HG03039 (cell line): ENCODE measurements at regions not wholly inside any gene's neighbourhood (a gene's known extent, or its start where the extent isn't known, plus 50 kb on each side); places are given as distances from the start of the nearest gene placed in this dataset.

Source experiments
- ATAC-seq: cut with Tn5 transposase; IDR thresholded peaks from one replicate; pipeline ENCODE4 v1.9.1; 2021; ENCODE audit warnings: mild to moderate bottlenecking, moderate library complexity; ENCODE audit not compliant: unreplicated experiment

DNA sequence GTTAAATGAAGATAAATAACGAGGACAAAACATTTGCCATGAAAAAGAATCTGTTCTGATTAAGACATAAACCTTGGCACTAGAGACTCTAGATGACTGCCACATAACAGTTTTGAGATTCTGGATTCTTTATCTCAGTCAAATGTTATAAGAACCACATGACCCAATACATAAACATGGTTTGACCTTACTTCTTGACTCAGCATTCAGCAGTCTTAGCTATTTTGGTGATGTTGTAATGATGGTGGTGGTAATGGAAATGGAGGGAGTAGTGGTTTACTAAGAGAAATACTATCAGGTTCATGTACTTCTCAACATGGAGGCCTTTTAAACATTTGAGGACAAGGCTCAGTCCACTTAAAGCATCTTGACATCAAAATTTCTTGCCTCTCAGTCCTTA lies 925.4 kb downstream of the CDH11 start:
- no peak for ATAC-seq

DNA sequence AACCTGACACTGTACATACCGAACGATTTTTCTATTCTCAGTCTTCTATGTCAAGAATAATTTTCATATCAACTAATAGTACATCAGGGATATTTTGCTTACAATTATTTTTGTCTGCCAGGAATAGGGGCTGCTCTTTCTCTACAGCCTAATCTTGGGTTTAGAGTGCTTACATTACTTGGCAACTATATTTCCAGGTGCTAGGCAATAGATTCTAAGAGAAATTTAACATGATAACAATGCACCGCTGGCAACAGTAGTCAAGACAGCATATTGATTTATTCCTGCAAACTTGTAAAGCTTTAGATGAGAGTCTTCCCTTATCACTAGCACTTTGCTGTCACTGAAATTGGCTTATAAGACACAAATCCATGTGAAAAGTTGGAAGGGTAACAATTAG lies 935.9 kb downstream of the CDH11 start:
- no peak for ATAC-seq

DNA sequence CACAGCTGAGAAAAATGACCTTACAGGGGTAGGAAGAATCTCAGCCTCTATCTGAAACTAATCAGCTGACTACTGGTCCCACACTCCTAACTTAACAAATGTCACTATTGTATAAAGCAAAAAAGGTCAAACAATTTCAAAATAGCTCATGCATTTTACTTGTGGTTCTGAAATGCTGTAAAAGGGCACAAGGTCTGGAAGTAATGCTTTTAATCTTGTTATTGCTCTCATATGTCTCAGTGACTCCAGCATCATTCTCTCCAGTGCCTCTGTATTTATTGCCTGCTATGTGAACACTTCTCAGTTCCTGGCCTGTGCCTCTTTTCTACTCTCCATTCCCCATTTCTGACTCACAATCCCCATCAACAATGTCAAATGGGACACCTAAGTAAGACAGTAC lies 937.7 kb downstream of the CDH11 start:
- ATAC-seq, result no peak

DNA sequence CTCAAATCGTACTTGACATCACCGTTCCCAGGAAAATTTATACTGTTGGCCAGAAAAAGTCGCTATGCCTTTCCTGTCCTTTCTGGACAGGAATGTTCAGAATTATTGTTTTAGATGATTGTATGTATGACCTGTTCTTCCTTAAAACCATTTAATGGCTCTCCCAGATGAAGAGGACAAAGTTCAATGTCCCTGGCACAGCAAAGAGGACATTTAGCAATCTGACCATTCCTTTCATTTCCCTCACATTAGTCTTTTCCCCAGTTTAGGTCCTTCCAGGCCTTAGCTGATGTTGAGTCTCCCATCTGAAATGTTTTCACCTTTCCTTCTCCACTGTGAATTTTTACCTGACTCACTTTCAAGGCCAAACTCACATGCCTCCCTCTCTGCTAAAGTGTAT lies 938.9 kb downstream of the CDH11 start:
- no peak for ATAC-seq

DNA sequence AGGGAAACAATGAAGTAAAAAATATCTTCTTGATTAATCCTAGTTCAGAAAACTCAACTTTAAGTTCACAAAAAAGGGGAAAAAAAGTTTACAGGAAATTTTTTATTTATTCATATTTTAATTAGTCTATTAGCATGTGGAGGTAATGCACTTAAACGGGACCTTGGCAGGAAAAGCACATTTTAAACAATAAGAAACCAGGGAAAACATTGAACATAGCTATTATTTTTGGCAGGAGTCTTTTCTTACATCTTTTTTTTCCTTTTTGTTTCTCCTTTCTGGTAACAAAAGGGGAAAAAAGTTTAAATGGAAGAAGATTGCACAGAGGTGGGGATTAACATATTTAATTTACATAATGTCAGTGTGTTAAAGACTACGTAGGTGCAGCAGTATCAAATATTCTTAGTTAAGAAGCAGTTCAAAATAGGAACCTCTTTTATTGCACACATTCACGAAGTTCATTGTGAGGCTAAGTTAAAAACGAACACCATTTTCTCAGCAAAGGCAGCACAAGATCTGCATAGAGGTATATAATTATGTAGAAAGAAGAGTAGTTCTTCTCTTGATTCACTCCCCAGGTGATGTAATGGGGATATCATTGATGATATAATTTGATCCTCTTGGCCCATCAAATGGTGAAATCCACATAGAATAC lies 940.5 kb downstream of the CDH11 start:
- no peak for ATAC-seq

DNA sequence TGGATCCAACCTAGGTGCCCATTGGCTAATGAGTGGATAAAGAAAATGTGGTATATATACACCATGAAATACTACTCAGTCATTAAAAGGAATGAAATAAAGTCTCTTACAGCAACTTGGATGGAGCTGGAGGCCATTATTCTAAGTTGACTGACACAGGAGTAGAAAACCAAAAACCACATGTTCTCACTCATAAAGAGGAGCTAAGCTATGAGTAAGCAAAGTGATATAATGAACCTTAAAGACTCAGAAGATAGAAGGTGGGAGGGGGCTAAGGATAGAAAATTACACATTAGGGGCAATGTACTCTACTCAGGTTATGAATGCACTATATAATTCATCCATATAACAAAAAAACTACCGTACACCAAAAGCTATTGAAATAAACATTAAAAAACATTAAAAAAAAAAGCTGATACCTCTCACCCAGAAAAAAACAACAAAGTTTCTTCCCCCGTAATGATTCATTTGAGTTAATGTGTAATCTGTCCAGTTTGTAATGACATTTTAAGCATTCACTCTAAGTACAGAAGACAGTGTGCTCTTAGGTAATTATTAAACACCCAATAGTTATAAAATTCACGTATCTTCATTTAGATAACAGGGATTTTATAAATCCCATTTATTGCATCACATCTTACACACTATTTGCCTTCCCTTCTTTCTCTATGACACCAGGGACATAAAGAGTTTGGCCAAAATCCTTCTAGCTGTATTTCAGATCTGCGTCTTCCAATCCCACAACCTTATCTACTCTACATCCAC lies 941.5 kb downstream of the CDH11 start:
- no peak for ATAC-seq

DNA sequence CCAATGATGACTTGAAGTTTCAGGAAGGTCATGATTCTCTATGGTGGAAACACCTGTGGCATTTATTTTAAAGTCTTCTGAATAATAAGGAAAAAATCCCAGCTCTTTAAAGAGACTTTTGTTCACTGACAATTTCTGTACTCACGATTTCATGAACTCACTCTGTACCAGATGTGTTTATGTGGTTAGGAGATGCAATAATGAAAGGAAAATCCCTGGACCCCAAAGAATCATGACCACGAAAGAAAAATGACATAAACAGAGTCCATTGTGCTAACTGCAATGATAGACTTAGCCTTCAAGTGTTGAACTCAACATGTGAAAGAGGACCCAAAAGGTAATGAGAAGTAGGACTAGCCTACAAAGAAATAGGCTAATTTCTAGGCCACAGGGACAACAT lies 947.5 kb downstream of the CDH11 start:
- no peak for ATAC-seq

DNA sequence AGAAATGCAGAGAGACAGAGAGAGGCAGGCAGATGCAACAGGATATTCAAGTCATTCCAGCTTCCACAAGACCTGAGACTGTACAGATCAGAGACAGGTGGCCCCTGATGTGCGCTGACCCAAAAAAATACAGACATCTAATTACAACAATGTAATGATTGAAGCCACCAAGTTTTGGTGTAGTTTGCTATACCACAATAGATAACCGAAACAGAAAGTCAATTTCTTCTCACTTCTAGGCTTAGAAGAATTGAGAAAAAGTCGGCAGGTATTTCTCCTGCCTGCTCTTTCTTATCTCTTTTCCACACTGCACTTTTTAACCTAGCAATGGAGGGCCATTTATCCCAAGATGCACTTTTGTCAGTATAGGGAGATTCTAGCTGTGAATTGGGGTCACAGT lies 949.2 kb downstream of the CDH11 start:
- ATAC-seq, result no peak

DNA sequence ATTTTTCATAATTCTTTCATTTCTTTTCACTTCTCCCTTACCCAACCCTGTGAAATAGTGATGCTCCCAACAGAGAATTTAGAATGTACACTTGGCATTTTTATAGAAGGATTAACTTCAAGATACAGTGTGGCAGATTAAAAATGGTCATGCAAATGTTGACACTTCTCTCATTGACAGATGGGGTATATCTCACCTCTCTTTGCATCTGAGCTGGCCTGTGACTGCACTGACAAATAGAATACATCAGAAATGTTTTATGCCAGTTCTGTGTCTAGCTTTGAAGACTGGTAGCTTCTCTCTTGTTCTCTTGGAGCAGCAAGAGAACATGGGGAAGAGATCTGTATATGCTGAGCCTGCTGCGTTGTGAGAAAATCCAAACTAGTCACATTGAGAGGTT lies 949.6 kb downstream of the CDH11 start:
- ATAC-seq, result no peak

DNA sequence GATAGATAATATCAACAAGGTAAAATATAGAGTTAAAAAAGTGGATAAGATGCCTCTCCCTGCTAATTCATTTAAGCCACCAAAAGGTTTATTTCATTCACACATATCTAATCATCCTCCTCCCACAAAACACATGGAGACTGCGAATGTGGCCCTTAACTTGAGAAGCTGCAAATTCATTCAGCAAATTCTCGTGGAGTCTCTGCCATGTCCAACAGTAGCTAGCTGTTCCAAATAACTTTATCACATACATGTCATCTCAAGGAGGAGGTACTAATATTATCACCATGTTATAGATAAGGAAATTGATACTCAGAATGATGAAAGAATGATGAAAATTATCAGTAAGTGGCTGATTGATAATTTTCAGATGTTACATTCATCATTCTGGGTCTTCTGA lies 950.2 kb downstream of the CDH11 start:
- no peak for ATAC-seq

DNA sequence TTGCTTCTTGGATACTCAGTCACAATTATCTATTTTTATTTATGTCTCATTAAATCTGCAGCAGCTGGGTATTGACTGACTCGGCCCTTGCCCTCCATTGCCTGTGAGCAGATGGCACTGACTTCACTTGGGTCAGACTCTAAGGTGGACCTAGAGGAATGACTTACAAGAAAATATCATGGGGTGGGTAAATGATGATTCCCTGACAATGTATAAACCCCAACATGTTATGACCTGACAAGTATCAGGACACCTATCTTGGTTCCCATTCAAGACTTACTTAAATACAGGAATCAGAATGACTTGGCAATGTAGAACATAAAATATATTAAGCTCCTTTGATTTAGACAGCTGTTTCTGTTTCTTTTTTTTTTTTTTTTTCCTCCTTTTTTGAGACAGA lies 953.5 kb downstream of the CDH11 start:
- ATAC-seq, result no peak

DNA sequence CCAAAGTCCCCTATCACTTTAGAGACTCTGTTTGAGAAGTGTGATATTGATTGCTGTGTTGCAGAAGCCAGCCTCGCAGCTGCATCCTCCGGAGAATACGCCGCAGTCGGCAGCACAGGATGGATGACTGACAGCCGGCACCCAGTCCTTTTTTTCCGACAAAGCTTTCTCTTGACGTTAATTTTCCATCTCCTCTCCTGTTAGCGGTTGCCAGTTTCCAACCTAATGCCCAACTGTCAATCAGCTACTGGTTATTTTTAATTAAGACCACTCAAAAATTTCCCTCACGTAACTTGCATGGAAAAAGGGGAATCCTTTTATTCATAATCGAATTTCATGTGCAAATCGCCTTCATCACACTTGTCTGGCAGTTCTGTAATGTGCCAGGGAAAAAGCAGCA lies 953.9 kb downstream of the CDH11 start:
- no peak for ATAC-seq

DNA sequence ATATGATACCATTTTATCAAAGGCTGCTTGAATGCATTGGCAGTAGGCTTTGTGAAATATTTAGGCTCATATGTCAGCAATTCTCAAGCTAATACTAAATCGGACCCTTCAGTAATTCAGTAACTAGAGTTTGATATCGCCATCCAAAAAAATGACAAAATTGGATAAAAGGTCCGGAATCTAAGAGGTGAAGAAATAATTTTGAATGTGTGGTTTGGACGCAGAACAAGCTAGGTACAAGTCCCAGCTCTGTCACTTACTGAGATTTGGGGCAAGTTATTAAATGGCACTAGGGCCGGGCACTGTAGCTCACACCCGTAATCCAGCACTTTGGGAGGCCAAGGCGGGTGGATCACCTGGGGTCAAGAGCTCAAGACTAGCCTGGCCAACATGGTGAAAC lies 956.5 kb downstream of the CDH11 start:
- no peak for ATAC-seq

DNA sequence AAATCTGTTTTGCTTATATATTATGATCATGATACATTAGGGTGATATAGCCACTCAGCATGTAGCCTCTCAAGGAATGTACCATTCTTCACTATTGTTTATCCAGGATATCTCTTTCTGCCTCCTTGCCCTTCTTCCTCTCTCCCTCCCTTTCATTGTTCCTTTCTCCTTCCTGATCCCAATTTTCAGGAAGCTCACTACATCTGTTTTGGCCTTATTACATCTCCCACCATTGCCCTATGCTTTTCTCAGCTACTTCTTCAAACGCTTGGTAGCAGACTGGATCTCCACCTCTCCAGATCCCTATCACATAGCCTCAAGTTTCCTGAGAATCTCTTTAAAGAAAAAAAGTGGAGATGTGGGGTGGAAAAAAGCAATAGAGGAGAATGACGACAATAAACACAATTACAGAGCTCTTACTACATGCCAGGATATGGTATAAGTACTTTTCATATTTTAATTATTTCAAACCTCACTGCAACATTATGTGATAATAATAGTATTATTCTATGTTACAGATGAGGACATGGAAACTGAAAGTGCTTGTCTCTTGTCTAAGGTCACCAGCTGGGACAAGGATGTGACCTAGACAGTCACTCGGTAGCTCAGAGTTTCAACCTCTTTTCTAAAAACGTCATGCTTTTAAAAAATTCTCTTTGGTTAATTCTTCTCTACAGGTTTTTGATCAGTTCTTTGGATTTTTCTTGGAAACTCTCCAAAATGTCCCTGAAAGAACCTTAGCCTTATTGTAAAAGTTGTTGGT lies 959.1 kb downstream of the CDH11 start:
- ATAC-seq, result no peak

DNA sequence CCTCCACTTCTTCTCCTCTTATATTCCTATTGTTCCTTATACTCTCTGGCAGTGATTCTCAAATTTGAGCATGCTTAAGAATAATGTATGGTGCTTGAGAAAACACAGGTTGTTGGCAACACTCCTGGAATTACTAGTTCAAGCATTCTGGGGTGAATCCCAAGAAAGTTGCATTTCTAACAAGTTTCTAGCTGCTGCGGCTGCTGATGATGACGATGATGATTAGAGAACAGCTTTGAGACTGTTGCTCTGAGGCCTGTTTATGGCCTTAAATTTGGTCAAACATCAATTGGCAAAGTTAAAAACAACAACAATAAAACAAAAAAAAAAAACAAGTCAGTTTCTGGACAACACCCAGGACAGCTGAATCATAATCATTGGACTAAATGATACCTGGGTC lies 961.9 kb downstream of the CDH11 start:
- no peak for ATAC-seq

DNA sequence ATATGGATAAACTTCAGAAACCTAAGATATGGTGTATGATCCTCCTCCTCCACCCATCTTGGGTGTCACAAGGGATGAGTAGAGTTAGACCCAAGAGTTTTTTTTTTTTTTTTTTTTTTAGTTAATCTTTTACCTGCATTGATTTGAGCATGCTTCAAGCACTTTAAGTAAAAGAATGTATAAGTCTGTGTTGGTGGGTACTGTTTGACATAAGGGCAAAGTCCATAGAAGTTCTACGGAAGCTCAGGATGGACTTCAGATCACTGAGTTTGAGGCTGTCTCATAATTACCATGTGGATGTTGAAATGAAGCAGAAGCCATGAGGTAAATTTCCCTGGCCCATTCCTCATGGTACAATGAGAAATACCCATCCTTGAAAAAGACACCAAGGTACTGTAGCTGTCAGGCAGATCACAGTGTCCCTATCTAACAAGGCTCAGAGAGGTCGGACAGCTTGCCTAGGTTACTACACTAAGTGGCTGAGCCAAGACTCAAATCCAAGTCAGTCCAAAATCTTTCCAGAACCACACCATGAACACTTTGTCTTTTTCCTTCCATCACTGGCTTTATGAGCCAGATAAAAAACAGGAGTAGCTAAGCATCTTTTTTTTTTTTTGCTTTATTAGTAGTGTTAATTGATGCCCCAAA lies 962.8 kb downstream of the CDH11 start:
- no peak for ATAC-seq

DNA sequence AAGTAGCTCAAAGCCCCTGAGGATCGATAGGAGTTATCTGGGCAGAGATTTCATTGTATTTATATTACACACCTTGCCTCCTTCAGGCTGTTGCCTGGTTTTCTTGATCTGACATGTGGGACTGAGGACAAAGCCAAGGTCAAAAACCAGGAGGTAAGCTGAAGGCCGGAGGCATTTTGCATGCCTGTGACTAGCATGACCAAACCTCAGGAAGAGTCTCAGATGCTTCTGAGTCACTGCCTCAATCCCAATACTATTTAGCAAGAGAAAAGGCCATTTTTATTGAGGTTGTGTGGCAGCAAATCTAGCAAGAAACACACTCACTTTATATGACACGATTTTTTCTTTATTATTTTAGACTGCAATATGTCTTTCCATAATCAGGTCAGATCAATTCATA lies 968.1 kb downstream of the CDH11 start:
- no peak for ATAC-seq

DNA sequence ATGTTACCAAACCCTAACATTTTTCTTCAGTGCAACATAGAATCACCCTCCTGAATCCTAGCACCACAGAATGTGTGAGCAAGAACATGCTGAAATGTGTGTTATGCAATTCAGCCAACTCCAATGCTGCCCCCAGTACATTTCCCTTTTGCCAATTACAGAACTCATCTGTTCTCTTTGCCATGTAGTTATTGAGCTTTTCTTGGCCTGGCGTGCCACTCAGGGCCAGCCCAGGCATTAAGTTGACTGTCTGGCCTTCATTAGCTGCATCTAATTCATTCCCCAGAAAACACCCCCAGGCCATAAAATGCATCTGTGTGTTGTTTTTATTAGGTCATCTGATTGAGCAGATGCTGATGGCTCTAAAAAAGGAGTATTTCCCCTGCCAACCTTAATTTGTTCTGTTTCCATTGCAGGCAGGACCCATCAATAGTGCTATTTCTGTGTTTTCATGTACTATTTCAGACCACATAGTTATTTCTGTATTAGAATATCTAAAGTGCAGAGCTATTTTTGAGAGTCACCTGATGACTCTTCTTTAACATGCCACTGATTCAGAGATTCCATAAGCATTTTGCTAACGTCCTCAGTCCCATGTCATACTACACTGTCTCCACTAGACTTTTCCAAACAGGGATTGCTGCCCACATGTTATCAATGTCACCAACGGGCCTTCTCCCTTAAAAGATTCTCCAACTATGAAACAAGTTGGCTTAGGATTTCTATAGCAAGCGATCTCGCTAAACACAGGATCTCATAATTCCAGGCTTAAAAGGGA lies 969.7 kb downstream of the CDH11 start:
- no peak for ATAC-seq

DNA sequence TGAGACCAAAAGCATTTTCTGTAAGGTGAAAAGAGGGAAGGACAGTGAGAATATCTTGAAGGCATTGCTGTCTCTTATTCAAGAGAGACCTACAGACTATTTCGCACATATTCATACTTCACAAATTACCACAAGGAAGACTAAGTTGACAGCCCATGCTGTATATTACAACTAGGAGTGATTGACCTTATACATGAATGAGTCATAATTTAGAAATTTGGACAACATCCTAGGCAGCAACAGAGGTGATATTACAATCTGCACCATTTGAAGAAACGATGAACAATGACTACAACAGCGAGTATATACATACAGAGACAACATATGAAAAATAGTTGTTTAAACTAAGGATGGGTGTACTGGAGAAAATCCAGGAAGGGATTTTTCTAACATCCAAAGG lies 971.7 kb downstream of the CDH11 start:
- ATAC-seq, result no peak

DNA sequence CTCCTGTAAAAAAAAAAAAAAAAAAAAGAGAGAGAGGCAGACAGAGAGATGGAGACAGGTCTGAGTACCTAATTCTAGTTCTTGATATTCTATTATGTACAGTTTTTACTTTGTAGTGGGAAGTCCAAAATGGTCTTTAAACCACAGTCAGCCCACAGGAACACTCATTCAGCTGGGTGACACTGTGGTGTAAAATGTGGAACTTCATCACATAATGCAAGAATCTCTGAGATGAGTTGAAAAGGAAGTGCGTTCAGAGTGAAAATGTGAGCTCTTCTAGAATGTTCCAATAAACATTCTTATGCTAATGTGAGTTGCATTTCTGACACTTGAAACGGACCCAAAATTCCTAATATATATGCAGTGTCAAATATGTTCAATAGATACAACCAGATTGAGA lies 972.1 kb downstream of the CDH11 start:
- no peak for ATAC-seq

DNA sequence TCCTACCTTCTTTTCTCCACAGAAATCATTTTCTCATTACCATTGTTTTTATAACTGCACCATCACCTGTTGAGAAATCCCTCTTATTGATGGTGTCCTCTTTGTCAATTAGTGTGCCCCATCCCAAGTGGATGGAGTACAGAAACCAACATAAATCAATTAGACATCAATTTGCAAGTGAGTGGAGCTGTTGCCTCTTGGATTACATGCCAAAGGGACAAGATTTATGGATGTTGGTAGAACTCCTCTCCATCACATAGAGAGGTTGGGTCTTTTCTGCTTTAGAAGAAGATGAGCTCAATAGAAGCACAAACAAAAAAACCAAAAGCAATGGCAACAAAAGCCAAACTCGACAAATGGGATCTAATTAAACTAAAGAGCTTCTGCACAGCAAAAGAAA lies 973.5 kb downstream of the CDH11 start:
- no peak for ATAC-seq
